GM21529 (cell line): ENCODE measurements at regions not wholly inside any gene's neighbourhood (a gene's known extent, or its start where the extent isn't known, plus 50 kb on each side); places are given as distances from the start of the nearest gene placed in this dataset.

Experiments
- ATAC-seq: cut with Tn5 transposase; IDR thresholded peaks from one replicate; pipeline ENCODE4 v1.9.1; 2021; ENCODE audit not compliant: unreplicated experiment

GRCh38 chr11:122354025-122354697 is 238.1 kb upstream of the BLID start:
- no peak for ATAC-seq

GRCh38 chr11:122353561-122353960 is 237.5 kb upstream of the BLID start:
- ATAC-seq: no peak

GRCh38 chr11:122348659-122349409 is 232.8 kb upstream of the BLID start:
- ATAC-seq: no peak

- ATAC-seq: no peak
Measured at GRCh38 chr11:122346006-122346405, 230.0 kb upstream of the BLID start.

GRCh38 chr11:122345586-122345985 is 229.6 kb upstream of the BLID start:
- no peak for ATAC-seq

- no peak for ATAC-seq
Measured at GRCh38 chr11:122344215-122344614, 228.2 kb upstream of the BLID start.

GRCh38 chr11:122343210-122343609 is 227.2 kb upstream of the BLID start:
- ATAC-seq: no peak

- no peak for ATAC-seq
Measured at GRCh38 chr11:122342089-122342744, 226.2 kb upstream of the BLID start.

GRCh38 chr11:122341477-122341876 is 225.5 kb upstream of the BLID start:
- no peak for ATAC-seq

- no peak for ATAC-seq
Measured at GRCh38 chr11:122340607-122341290, 224.7 kb upstream of the BLID start.

- ATAC-seq: no peak
Measured at GRCh38 chr11:122339436-122340060, 223.5 kb upstream of the BLID start.

GRCh38 chr11:122337704-122338103 is 221.7 kb upstream of the BLID start:
- no peak for ATAC-seq

- no peak for ATAC-seq
Measured at GRCh38 chr11:122337241-122337640, 221.2 kb upstream of the BLID start.

GRCh38 chr11:122336706-122337105 is 220.7 kb upstream of the BLID start:
- ATAC-seq: no peak

GRCh38 chr11:122334546-122335339 is 218.7 kb upstream of the BLID start:
- no peak for ATAC-seq

- ATAC-seq: no peak
Measured at GRCh38 chr11:122333467-122333866, 217.5 kb upstream of the BLID start.

GRCh38 chr11:122331079-122331478 is 215.1 kb upstream of the BLID start:
- ATAC-seq: no peak

GRCh38 chr11:122330279-122330965 is 214.4 kb upstream of the BLID start:
- ATAC-seq: no peak

GRCh38 chr11:122327528-122327927 is 211.5 kb upstream of the BLID start:
- ATAC-seq: no peak
